ENCODE measurements at regions not wholly inside any gene's neighbourhood (a gene's known extent, or its start where the extent isn't known, plus 50 kb on each side); places are given as distances from the start of the nearest gene placed in this dataset.

DNA sequence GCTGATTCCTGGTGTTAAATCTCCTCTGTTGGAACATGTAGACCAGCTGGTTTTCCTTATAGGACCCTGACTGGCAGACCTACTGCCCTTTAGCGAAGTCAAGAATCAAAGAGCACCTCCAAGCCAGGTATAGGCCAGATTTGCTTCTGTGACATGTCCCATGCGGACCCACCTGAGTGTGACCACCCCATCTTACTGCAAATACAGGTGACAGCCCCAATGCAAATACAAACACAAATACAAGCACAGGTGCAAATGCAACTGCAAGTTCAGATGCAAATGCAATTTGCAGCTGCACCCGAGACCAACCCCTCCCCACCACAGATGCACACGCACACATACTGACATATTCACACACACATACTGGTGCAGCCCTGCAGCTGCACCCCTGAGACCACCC lies 72.3 kb downstream of the SIK1 start:
- Histone ChIP-seq H3K9me3 (no peaks in the 10 kb centered on the region), H3K36me3 (no peaks in the 10 kb centered on the region), H3K27ac (peak overlapping the region in 3 of 4 donors; percentile 25 to 79 (median 56)), H3K27me3 (no peaks in the 10 kb centered on the region), H3K4me3 (no peak overlapping the region), H3K4me1 (peaks cover 0 to 12% (median 2%) of the 10 kb centered on the region in 4 donors)
- DNase-seq = peak in 1 of 3 donors; percentile 38
- no peak for TF ChIP-seq POLR2A (IDR thresholded peaks at IDR 0.05)
- TF ChIP-seq, protein P1, sequence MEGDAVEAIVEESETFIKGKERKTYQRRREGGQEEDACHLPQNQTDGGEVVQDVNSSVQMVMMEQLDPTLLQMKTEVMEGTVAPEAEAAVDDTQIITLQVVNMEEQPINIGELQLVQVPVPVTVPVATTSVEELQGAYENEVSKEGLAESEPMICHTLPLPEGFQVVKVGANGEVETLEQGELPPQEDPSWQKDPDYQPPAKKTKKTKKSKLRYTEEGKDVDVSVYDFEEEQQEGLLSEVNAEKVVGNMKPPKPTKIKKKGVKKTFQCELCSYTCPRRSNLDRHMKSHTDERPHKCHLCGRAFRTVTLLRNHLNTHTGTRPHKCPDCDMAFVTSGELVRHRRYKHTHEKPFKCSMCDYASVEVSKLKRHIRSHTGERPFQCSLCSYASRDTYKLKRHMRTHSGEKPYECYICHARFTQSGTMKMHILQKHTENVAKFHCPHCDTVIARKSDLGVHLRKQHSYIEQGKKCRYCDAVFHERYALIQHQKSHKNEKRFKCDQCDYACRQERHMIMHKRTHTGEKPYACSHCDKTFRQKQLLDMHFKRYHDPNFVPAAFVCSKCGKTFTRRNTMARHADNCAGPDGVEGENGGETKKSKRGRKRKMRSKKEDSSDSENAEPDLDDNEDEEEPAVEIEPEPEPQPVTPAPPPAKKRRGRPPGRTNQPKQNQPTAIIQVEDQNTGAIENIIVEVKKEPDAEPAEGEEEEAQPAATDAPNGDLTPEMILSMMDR (IDR thresholded peaks at IDR 0.05) = no peak

GRCh38 chr21:43354026-43354420 lies 72.9 kb downstream of the SIK1 start:
- peak in 1 of 3 donors; percentile 37 for DNase-seq
- Histone ChIP-seq H3K27ac (peak overlapping the region in 3 of 4 donors; percentile 25 to 79 (median 56)), H3K4me3 (no peak overlapping the region), H3K36me3 (no peaks in the 10 kb centered on the region), H3K27me3 (no peaks in the 10 kb centered on the region), H3K9me3 (no peaks in the 10 kb centered on the region), H3K4me1 (peaks cover 0 to 12% (median 2%) of the 10 kb centered on the region in 4 donors)
- TF ChIP-seq POLR2A (IDR thresholded peaks at IDR 0.05) = no peak
- TF ChIP-seq, protein P1 (IDR thresholded peaks at IDR 0.05) = no peak

- Histone ChIP-seq H3K27me3 (no peaks in the 10 kb centered on the region), H3K27ac (peak overlapping the region in 3 of 4 donors; percentile 25 to 79 (median 56)), H3K9me3 (no peaks in the 10 kb centered on the region), H3K4me1 (peaks cover 0 to 12% (median 2%) of the 10 kb centered on the region in 4 donors), H3K4me3 (peak overlapping the region in 1 of 4 donors; percentile 15), H3K36me3 (no peaks in the 10 kb centered on the region)
- TF ChIP-seq, protein P1 (IDR thresholded peaks at IDR 0.05) = peak in 1 of 6 experiments; percentile 0
- no peak for TF ChIP-seq POLR2A (IDR thresholded peaks at IDR 0.05)
- no peak for DNase-seq
Observed at GRCh38 chr21:43353282-43354025, 73.5 kb downstream of the SIK1 start.

- peak in 2 of 3 donors; percentile 59 to 70 for DNase-seq
- TF ChIP-seq, protein P1 (IDR thresholded peaks at IDR 0.05) = no peak
- TF ChIP-seq POLR2A (IDR thresholded peaks at IDR 0.05) = no peak
- Histone ChIP-seq H3K27me3 (no peaks in the 10 kb centered on the region), H3K9me3 (no peaks in the 10 kb centered on the region), H3K36me3 (no peaks in the 10 kb centered on the region), H3K27ac (peak overlapping the region in 3 of 4 donors; percentile 25 to 79 (median 56)), H3K4me1 (peaks cover 0 to 12% (median 2%) of the 10 kb centered on the region in 4 donors), H3K4me3 (no peak overlapping the region)
Observed at GRCh38 chr21:43352568-43353281, 74.2 kb downstream of the SIK1 start.

GRCh38 chr21:43352154-43352537 lies 74.8 kb downstream of the SIK1 start:
- Histone ChIP-seq H3K4me1 (peaks cover 0 to 12% (median 2%) of the 10 kb centered on the region in 4 donors), H3K9me3 (no peaks in the 10 kb centered on the region), H3K4me3 (no peak overlapping the region), H3K27ac (peak overlapping the region in 1 of 4 donors; percentile 79), H3K36me3 (no peaks in the 10 kb centered on the region), H3K27me3 (no peaks in the 10 kb centered on the region)
- no peak for DNase-seq
- no peak for TF ChIP-seq POLR2A (IDR thresholded peaks at IDR 0.05)
